ENCODE measurements at regions not wholly inside any gene's neighbourhood (a gene's known extent, or its start where the extent isn't known, plus 50 kb on each side); places are given as distances from the start of the nearest gene placed in this dataset.

- ATAC-seq (peak in 1 of 8 donors; percentile 52), DNase-seq (no peak)
- no peaks in the 10 kb centered on the region for H3K36me3 ChIP-seq
- no peaks in the 10 kb centered on the region for H3K27me3 ChIP-seq
- intact Hi-C loops (cut with DNase I): no loop called here
- no peak for TF ChIP-seq CTCF (IDR thresholded peaks at IDR 0.05)
- H3K4me1 ChIP-seq: peaks cover 0 to 29% (median 7%) of the 10 kb centered on the region in 9 donors
- no peaks in the 10 kb centered on the region for H3K9me3 ChIP-seq
- H3K27ac ChIP-seq: peak overlapping the region in 6 of 10 donors; percentile 5 to 69 (median 45)
- WGBS, 2 donors: 57 to 60% methylated on average over 1 of the region's 1 CpG
- no peak overlapping the region for H3K4me3 ChIP-seq
These were observed 585.3 kb downstream of the EBF1 start for GRCh38 chr5:158514319-158514985.

GRCh38 chr5:158513490-158514318 lies 586.0 kb downstream of the EBF1 start:
- H3K27ac ChIP-seq: peak overlapping the region in 7 of 10 donors; percentile 0 to 69 (median 55)
- intact Hi-C loops (cut with DNase I): no loop called here
- H3K4me3 ChIP-seq: no peak overlapping the region
- 44 to 51% methylated on average over 6 of the region's 6 CpGs for WGBS, 2 donors
- no peak for TF ChIP-seq CTCF (IDR thresholded peaks at IDR 0.05)
- peaks cover 0 to 29% (median 7%) of the 10 kb centered on the region in 9 donors for H3K4me1 ChIP-seq
- H3K9me3 ChIP-seq: no peaks in the 10 kb centered on the region
- ATAC-seq (peak in 3 of 8 donors; percentile 28 to 56 (median 52)), DNase-seq (no peak)
- H3K27me3 ChIP-seq: no peaks in the 10 kb centered on the region
- no peaks in the 10 kb centered on the region for H3K36me3 ChIP-seq

GRCh38 chr5:158511454-158511853 lies 588.3 kb downstream of the EBF1 start:
- ATAC-seq (no peak), DNase-seq (no peak)
- H3K4me1 ChIP-seq: peaks cover 0 to 22% (median 7%) of the 10 kb centered on the region in 9 donors
- H3K4me3 ChIP-seq: no peak overlapping the region
- TF ChIP-seq CTCF (IDR thresholded peaks at IDR 0.05): no peak
- no peaks in the 10 kb centered on the region for H3K27me3 ChIP-seq
- H3K36me3 ChIP-seq: no peaks in the 10 kb centered on the region
- intact Hi-C loops (cut with DNase I): no loop called here
- no peak overlapping the region for H3K27ac ChIP-seq
- H3K9me3 ChIP-seq: peaks cover 0 to 14% (median 10%) of the 10 kb centered on the region in 11 donors

GRCh38 chr5:158510479-158510878 lies 589.2 kb downstream of the EBF1 start:
- H3K4me3 ChIP-seq: no peak overlapping the region
- ATAC-seq: no peak
- intact Hi-C loops (cut with DNase I): no loop called here
- peaks cover 0 to 23% (median 19%) of the 10 kb centered on the region in 11 donors for H3K9me3 ChIP-seq
- DNase-seq: no peak
- 86 to 96% methylated on average over 7 of the region's 7 CpGs for WGBS, 2 donors
- no peaks in the 10 kb centered on the region for H3K36me3 ChIP-seq
- H3K4me1 ChIP-seq: peaks cover 0 to 22% (median 7%) of the 10 kb centered on the region in 9 donors
- no peak for TF ChIP-seq CTCF (IDR thresholded peaks at IDR 0.05)
- H3K27me3 ChIP-seq: no peaks in the 10 kb centered on the region
- no peak overlapping the region for H3K27ac ChIP-seq
